EL (cell line): ENCODE measurements at regions not wholly inside any gene's neighbourhood (a gene's known extent, or its start where the extent isn't known, plus 50 kb on each side); places are given as distances from the start of the nearest gene placed in this dataset.
"Not testable (repeated sequence)": the region's sequence is repeated elsewhere in the genome, so short reads cannot be mapped to it uniquely, and the experiment has no call there.

Experiments used
- DNase-seq: peaks from one replicate; pipeline ENCODE4 v3.0.0-alpha.2; 2016

DNA sequence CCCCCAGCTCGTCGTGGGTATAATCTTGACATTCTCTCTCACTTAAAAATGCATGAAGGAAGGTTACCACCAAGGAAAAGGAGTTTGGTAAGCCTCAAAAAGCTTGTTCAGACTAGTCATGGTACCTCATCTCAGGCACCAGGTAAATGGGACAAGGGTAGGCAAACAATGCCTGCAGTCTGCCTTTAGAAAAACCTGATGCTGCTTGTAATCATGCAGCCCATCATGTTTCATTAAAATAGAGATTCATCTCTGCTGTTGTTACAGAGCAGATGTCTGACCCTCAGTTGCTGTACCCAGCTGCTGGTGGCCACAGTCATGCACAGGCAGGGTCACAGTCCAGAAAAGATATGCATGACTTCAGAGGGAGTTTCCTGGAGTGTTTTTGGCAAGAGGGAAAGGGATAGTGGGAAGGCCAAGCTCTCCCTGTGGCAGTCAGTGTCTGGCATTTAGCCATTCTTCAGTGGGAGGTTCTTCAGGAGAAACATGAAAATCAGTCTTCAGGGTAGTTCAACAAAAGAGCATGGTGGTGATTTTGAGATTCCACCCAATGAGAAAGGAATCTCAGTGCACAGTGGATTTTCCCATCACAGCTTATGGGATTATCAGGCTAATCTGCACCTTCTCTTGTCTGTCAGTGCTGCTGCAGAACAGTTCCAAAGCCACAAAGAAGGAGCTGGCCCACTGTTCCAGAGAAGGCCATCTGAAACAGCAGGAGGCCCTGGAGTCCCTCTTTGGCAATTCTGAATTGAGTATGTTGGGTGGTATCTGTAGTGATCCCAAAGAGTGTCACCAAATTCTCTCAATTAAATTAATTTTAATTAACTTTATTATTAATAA, 202.7 kb upstream of the FRMD6 start:
- peak; percentile 97 for DNase-seq

- no peak for DNase-seq
Measured at GRCh38 chr14:51449681-51450080, 202.0 kb upstream of the FRMD6 start.

DNA sequence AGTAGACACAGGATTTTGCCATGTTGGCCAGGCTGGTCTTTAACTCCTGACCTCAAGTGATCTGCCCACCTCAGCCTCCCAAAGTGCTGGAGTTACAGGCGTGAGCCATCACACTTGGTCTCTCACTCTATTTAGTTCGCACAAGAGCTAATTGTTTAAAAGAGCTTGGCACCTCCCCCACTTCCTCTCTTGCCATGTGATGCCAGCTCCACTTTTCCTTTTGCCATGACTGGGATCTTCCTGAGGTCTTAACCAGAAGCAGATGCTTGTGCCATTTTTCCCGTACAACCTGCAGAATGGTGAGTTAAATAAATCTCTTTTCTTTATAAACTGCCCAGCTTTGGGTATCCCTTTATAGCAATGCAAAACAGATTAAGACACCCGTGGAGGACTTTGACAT, 200.1 kb upstream of the FRMD6 start:
- DNase-seq, result no peak

- no peak for DNase-seq
Measured at GRCh38 chr14:51453869-51454268, 197.8 kb upstream of the FRMD6 start.

DNA sequence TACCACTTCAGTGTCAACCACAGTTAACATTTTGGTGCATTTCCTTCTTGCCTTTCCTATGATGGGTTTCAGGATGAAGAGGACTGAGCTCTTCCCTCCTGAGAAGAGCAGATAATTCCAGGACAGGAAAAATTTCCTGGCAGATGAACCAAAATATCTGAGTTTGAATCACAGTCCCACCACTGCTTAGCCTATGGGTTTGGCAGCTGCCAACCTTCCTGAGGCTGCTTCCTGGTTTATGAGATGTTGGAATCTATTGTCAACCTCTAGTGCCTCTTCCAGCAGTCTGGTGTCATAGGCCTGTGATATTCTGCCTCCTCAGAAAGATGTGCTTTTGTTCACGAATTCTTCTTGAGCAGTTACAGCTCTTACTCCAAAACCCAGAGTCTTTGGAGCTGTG, 197.4 kb upstream of the FRMD6 start:
- DNase-seq, result no peak

GRCh38 chr14:51455041-51455835, 196.5 kb upstream of the FRMD6 start:
- no peak for DNase-seq

- no peak for DNase-seq
Measured at GRCh38 chr14:51457843-51458562, 193.7 kb upstream of the FRMD6 start.

- peak; percentile 80 for DNase-seq
Measured at GRCh38 chr14:51458563-51458955, 193.2 kb upstream of the FRMD6 start.

DNA sequence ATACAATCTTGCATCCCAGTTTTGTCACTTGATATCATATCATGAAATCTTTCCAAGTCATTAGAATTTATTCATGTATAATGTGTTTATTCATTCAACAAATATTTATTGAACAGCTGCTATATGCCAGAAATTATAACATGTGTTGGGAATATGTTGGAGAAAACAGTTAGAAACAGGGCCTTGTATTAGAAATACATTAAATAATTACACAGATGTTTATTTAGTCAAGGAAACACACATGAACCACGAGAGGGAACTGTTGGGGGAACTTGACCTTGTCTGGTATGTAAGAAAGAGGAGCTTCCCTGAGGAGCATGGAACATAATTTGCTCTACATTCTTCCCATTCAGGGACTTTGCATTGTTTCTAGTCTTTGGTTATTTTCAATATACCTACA, 191.7 kb upstream of the FRMD6 start:
- DNase-seq, result no peak

DNA sequence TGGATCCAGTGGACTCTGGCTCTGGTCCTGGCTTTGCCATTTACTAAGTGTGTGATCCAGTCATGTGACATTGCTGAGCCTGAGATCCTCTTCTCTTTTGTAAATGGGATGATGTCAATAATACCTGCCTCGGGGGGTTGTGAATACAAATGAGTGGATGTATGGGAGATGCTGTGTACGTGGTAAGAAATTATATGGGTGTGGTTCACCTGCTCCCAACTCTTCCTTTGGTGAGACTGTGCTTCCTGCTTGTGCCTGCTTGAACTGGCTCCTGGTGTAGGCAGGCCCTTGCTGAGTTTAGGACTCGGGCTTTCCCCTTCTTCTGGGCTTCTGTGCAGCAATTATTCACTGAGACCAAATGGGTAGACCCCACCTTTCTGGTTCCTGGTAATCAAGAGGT, 189.5 kb upstream of the FRMD6 start:
- no peak for DNase-seq

GRCh38 chr14:51462706-51463105, 189.0 kb upstream of the FRMD6 start:
- no peak for DNase-seq

GRCh38 chr14:51463461-51463860, 188.2 kb upstream of the FRMD6 start:
- DNase-seq, result no peak

- no peak for DNase-seq
Measured at GRCh38 chr14:51464411-51464810, 187.3 kb upstream of the FRMD6 start.

DNA sequence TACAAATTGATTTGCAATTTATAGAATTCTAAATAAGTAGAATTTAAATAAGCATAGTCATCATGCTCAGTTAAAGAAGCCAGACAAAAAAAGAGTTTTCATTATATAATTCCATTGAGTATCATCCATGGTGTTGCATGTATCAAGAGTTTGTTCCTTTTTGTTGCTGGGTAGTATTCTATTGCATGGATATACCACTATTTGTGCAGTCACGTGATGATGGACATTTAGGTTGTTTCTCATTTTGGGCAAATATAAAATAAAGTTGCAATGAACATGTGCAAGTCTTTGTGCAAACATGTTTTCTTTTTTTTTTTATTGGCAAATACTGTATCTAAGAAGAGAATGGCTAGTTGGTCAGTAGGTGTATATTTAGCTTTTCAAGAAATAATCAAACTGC, 186.2 kb upstream of the FRMD6 start:
- DNase-seq, result no peak

- DNase-seq, result not testable (repeated sequence)
Measured at GRCh38 chr14:51467392-51467791, 184.3 kb upstream of the FRMD6 start.

- DNase-seq, result no peak
Measured at GRCh38 chr14:51468523-51468922, 183.2 kb upstream of the FRMD6 start.

GRCh38 chr14:51472881-51473280, 178.8 kb upstream of the FRMD6 start:
- DNase-seq, result peak; percentile 68

- DNase-seq, result no peak
Measured at GRCh38 chr14:51473351-51473750, 178.4 kb upstream of the FRMD6 start.

- peak; percentile 87 for DNase-seq
Measured at GRCh38 chr14:51473808-51474565, 177.7 kb upstream of the FRMD6 start.

DNA sequence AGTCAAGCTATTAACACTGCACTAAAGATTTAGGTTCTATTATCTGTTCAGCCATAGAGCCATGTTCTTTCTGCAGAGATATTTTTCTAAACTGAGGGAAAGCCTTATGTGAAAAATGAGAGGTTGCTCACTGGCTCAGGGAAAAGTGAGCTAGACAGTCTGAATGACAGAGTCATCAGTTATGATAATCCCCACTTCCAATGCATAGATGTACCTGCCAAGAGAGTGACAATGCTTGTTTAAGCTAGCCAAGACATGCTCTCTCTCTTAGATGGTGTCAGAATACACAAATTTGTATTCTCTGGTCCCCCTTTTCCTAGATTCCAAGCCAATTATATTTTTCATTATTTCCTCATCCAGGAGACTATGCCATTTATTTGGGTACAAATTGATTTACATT, 176.9 kb upstream of the FRMD6 start:
- DNase-seq, result no peak

- no peak for DNase-seq
Measured at GRCh38 chr14:51478175-51478621, 173.5 kb upstream of the FRMD6 start.

DNA sequence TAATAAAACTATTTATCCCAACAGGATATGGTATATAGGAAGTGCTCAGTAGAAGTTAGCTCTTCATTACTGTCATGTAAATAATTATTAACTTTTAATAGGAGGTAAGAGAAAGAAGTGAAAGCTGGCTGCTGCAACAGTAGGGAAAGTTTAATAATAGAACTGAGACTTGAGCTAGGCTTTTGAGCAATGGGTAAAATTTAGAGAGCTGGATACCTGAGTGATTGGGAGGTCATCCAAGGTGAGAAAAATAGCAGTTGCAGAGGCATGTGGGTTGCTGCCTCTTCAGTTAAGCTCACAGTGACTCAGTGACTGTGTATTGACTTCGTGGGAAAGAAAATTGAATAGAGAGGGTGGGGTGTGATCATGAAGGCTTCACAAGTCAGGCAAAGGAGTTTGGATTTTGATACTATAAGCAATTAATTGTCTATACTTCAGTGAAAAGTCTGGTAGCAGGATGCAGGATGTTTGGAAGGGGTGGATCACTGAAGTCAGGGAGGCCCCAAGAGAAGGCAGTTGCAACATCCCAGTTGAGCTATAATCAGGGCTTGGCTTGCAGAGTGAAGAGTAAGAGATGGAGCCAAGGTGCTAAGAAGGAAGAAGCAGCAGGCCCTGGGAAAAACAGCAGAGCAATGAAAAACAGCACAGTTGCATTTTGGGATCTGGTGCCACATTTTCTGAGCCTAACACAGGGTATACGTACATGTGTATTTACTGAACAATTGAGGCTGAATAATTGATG, 172.0 kb upstream of the FRMD6 start:
- no peak for DNase-seq
